A549 (cell line): ENCODE measurements at regions not wholly inside any gene's neighbourhood (a gene's known extent, or its start where the extent isn't known, plus 50 kb on each side); places are given as distances from the start of the nearest gene placed in this dataset.

Experiments used
- EP300 ChIP-seq, 2 experiments: fragments of >200 bp; sonication (Bioruptor Twin); formaldehyde crosslinking; IDR thresholded peaks; 2 replicates in 1 of 2; 3 replicates in 1 of 2; pipeline ENCODE4 v1.6.1; 2016 to 2017
- FOSL2 ChIP-seq, 2 experiments: fragments of 450-650 bp in 1 of 2; fragments of >200 bp in 1 of 2; sonication (Bioruptor Twin) in 1 of 2; formaldehyde crosslinking; IDR thresholded peaks; 2 replicates each; pipeline versions ENCODE4 v1.5.0 to v1.6.1; 2016 to 2020; ENCODE audit warnings: mild to moderate bottlenecking in 1 of 2, moderate library complexity in 1 of 2
- JUNB ChIP-seq: fragments of >200 bp; sonication (Bioruptor Twin); formaldehyde crosslinking; IDR thresholded peaks from 2 replicates; pipeline ENCODE4 v1.6.1; 2016
- MAFK ChIP-seq: fragments of 450-650 bp; IDR thresholded peaks from 2 replicates; pipeline ENCODE4 v1.6.1; 2014; ENCODE audit not compliant: partially characterized antibody
- POLR2A ChIP-seq: IDR thresholded peaks from 2 replicates; pipeline ENCODE4 v1.6.1; 2012; ENCODE audit warnings: mild to moderate bottlenecking, low read length
- RAD21 ChIP-seq, 2 experiments: fragments of >200 bp in 1 of 2; sonication (Bioruptor Twin) in 1 of 2; formaldehyde crosslinking in 1 of 2; IDR thresholded peaks in 1 of 2; conservative IDR thresholded peaks in 1 of 2; 2 replicates in 1 of 2; 3 replicates in 1 of 2; pipeline ENCODE4 v1.6.1; 2012 to 2018; ENCODE audit warnings: inconsistent platforms in 1 of 2
- RCOR1 ChIP-seq: fragments of 150-350 bp; IDR thresholded peaks from 2 replicates; pipeline ENCODE4 v1.6.1; 2014; ENCODE audit warnings: antibody characterized with exemption, low read length, low read depth
- ZNF302 ChIP-seq: fragments of 250-450 bp; sonication (Bioruptor Pico); IDR thresholded peaks from 2 replicates; pipeline ENCODE4 v1.9.0; 2021; ENCODE audit warnings: inconsistent platforms, mild to moderate bottlenecking, moderate library complexity
- ZSCAN20 ChIP-seq: fragments of 250-450 bp; sonication (Bioruptor Pico); IDR thresholded peaks from 2 replicates; pipeline ENCODE4 v1.8.0; 2022; ENCODE audit warnings: mild to moderate bottlenecking, moderate library complexity
- TF ChIP-seq, protein P1 (sequence below): fragments of 200-600 bp; sonication (generic); IDR thresholded peaks from 2 replicates; pipeline ENCODE4 v1.6.1; 2016; ENCODE audit warnings: antibody characterized with exemption, mild to moderate bottlenecking, moderate library complexity
- TF ChIP-seq, protein P2 (sequence below): fragments of >200 bp; sonication (Bioruptor Twin); formaldehyde crosslinking; IDR thresholded peaks from 3 replicates; pipeline ENCODE4 v1.5.1; 2016
- TF ChIP-seq, protein P3 (sequence below): IDR thresholded peaks from 2 replicates; pipeline ENCODE4 v1.6.1; 2012

DNA sequence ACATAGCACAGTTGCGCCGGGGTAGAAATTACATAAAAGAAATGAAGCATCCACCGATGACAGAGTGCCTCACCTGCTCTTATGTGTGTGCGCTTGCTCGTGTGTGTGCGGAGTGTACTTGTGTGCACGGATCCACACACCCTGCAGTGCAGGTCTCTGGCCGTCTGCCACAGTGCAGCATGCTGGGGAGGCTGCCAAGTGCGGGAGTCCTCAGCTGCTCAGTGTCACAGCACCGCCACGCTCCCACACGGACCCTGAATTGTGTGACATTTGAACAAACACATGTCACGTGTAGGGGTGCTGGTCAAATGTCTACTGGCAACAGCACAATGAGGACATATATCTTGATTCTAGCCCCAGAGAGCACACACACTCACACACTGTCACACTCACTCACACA is 243.0 kb upstream of the MYOCD start:
- TF ChIP-seq, protein P1, sequence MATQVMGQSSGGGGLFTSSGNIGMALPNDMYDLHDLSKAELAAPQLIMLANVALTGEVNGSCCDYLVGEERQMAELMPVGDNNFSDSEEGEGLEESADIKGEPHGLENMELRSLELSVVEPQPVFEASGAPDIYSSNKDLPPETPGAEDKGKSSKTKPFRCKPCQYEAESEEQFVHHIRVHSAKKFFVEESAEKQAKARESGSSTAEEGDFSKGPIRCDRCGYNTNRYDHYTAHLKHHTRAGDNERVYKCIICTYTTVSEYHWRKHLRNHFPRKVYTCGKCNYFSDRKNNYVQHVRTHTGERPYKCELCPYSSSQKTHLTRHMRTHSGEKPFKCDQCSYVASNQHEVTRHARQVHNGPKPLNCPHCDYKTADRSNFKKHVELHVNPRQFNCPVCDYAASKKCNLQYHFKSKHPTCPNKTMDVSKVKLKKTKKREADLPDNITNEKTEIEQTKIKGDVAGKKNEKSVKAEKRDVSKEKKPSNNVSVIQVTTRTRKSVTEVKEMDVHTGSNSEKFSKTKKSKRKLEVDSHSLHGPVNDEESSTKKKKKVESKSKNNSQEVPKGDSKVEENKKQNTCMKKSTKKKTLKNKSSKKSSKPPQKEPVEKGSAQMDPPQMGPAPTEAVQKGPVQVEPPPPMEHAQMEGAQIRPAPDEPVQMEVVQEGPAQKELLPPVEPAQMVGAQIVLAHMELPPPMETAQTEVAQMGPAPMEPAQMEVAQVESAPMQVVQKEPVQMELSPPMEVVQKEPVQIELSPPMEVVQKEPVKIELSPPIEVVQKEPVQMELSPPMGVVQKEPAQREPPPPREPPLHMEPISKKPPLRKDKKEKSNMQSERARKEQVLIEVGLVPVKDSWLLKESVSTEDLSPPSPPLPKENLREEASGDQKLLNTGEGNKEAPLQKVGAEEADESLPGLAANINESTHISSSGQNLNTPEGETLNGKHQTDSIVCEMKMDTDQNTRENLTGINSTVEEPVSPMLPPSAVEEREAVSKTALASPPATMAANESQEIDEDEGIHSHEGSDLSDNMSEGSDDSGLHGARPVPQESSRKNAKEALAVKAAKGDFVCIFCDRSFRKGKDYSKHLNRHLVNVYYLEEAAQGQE = no peak
- TF ChIP-seq MAFK (no peak), POLR2A (no peak), RAD21 (conservative IDR thresholded peaks at IDR 0.05 in 1 of 2, IDR thresholded peaks at IDR 0.05 in 1 of 2) (no peak), JUNB (no peak), EP300 (IDR thresholded peaks at IDR 0.05) (no peak), RCOR1 (no peak), ZNF302 (CRISPR knock-in tag) (no peak), FOSL2 (IDR thresholded peaks at IDR 0.05) (no peak), FOSL2 (CRISPR knock-in tag; IDR thresholded peaks at IDR 0.05) (no peak), ZSCAN20 (CRISPR knock-in tag) (no peak)
- TF ChIP-seq, protein P2, sequence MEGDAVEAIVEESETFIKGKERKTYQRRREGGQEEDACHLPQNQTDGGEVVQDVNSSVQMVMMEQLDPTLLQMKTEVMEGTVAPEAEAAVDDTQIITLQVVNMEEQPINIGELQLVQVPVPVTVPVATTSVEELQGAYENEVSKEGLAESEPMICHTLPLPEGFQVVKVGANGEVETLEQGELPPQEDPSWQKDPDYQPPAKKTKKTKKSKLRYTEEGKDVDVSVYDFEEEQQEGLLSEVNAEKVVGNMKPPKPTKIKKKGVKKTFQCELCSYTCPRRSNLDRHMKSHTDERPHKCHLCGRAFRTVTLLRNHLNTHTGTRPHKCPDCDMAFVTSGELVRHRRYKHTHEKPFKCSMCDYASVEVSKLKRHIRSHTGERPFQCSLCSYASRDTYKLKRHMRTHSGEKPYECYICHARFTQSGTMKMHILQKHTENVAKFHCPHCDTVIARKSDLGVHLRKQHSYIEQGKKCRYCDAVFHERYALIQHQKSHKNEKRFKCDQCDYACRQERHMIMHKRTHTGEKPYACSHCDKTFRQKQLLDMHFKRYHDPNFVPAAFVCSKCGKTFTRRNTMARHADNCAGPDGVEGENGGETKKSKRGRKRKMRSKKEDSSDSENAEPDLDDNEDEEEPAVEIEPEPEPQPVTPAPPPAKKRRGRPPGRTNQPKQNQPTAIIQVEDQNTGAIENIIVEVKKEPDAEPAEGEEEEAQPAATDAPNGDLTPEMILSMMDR = no peak
- TF ChIP-seq, protein P3, sequence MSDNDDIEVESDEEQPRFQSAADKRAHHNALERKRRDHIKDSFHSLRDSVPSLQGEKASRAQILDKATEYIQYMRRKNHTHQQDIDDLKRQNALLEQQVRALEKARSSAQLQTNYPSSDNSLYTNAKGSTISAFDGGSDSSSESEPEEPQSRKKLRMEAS = no peak
